Progenitor cell of endocrine pancreas (in vitro differentiated cells): ENCODE measurements at regions not wholly inside any gene's neighbourhood (a gene's known extent, or its start where the extent isn't known, plus 50 kb on each side); places are given as distances from the start of the nearest gene placed in this dataset.

Experiments
- DNase-seq: peaks from one replicate; pipeline ENCODE4 v3.0.0; 2021; ENCODE audit warnings: low spot score; ENCODE audit not compliant: unreplicated experiment
- H3K27ac Mint-ChIP-seq: 2 replicates; pipeline ENCODE4 v1.8.0; 2021; ENCODE audit warnings: mild to moderate bottlenecking, moderate library complexity, mixed read lengths
- H3K27me3 Mint-ChIP-seq: 2 replicates; pipeline ENCODE4 v1.8.0; 2021; ENCODE audit warnings: mixed read lengths
- H3K36me3 Mint-ChIP-seq: 2 replicates; pipeline ENCODE4 v1.8.0; 2022; ENCODE audit warnings: mixed read lengths; ENCODE audit not compliant: insufficient read depth
- H3K4me1 Mint-ChIP-seq: 2 replicates; pipeline ENCODE4 v1.8.0; 2021; ENCODE audit warnings: low read depth, mixed read lengths
- H3K4me3 Mint-ChIP-seq: 2 replicates; pipeline ENCODE4 v1.8.0; 2021; ENCODE audit warnings: low read depth, mild to moderate bottlenecking, moderate library complexity, mixed read lengths
- H3K9me3 Mint-ChIP-seq: 2 replicates; pipeline ENCODE4 v1.8.0; 2021; ENCODE audit warnings: low read depth, mixed read lengths
- CTCF ChIP-seq: fragments of 200-600 bp; sonication (generic); IDR thresholded peaks from one replicate; pipeline ENCODE4 v1.5.0; 2021; ENCODE audit warnings: antibody characterized with exemption, mild to moderate bottlenecking; ENCODE audit not compliant: unreplicated experiment

GRCh38 chr20:54706581-54706980 lies 231.2 kb downstream of the DOK5 start:
- TF ChIP-seq CTCF: no peak
- no peak for DNase-seq
- Mint-ChIP-seq H3K9me3 (no peaks in the 10 kb centered on the region), H3K36me3 (no peaks in the 10 kb centered on the region), H3K4me3 (no peak overlapping the region), H3K4me1 (no peaks in the 10 kb centered on the region), H3K27me3 (peaks cover 14% of the 10 kb centered on the region), H3K27ac (no peak overlapping the region)

- H3K4me1 Mint-ChIP-seq: no peaks in the 10 kb centered on the region
- H3K27me3 Mint-ChIP-seq: peaks cover 19% of the 10 kb centered on the region
- H3K4me3 Mint-ChIP-seq: no peak overlapping the region
- no peak overlapping the region for H3K27ac Mint-ChIP-seq
- no peaks in the 10 kb centered on the region for H3K9me3 Mint-ChIP-seq
- TF ChIP-seq CTCF: no peak
- H3K36me3 Mint-ChIP-seq: no peaks in the 10 kb centered on the region
- no peak for DNase-seq
Measured at GRCh38 chr20:54704032-54704635, 228.7 kb downstream of the DOK5 start.
